ENCODE measurements at regions not wholly inside any gene's neighbourhood (a gene's known extent, or its start where the extent isn't known, plus 50 kb on each side); places are given as distances from the start of the nearest gene placed in this dataset.

DNA sequence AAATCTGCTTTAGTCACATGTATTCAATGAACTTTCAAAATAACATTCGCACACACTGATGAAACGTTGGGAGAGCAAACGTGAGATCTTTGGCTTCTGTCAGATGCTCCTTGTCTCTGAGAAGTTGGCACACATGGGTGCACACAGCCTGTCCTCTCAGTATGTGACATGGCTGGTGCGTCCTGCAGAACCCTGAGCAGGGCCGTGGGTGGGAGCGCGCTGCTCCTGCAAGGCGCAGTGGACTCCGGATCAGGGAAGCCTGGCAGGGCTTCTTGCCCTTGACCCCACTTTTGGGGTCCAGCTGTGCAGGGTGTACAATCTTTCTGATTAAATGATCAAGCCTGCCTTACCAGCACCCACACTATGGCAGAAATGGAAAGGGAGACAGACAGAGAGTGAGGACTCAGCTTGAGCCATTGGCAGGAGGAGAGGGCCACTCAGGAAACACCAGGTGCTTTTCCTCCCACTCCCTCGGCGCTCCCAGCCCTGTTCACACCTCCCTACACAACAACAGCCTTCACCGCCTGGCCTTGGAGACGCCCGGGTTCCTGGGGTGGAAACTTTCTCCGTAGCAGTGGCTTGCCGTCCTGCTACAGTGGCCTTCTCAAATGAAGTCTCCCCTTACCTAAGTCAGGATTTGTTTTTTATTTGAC is 108.4 kb upstream of the SNTG2 start:
- 87% methylated on average over 8 of the region's 16 CpGs for WGBS (ENCODE audit: insufficient coverage)
- Histone ChIP-seq H3K9ac (ENCODE audit: low read length) (no peak overlapping the region), H4K20me1 (ENCODE audit: control insufficient read depth, insufficient read depth, low read length, poor library complexity, severe bottlenecking) (no peaks in the 10 kb centered on the region), H3K36me3 (replicated peaks in 1 of 2; ENCODE audit: control extremely low read depth in 1 of 2, control insufficient read depth in 1 of 2, extremely low read depth in 1 of 2, insufficient read depth in 2 of 2, low read length in 1 of 2) (no peaks in the 10 kb centered on the region), H2AFZ (ENCODE audit: insufficient read depth, low read depth, low read length, poor library complexity, severe bottlenecking) (no peak overlapping the region), H3K4me1 (ENCODE audit: control insufficient read depth in 2 of 2, insufficient read depth in 2 of 2, low read length in 2 of 2) (no peaks in the 10 kb centered on the region), H3K4me3 (ENCODE audit: control extremely low read depth in 1 of 5, extremely low read depth in 1 of 5, insufficient read depth in 1 of 5, low read depth in 2 of 5, low read length in 4 of 5) (no peak overlapping the region), H3K27ac (ENCODE audit: low read length in 2 of 2) (no peak overlapping the region), H3K4me2 (replicated peaks; ENCODE audit: low read depth, low read length, poor library complexity, severe bottlenecking) (no peak overlapping the region), H3K79me2 (ENCODE audit: control insufficient read depth, insufficient read depth, low read length) (no peaks in the 10 kb centered on the region), H3K27me3 (replicated peaks in 1 of 4; ENCODE audit: control extremely low read depth in 1 of 4, control insufficient read depth in 3 of 4, insufficient read depth in 4 of 4, low read length in 3 of 4) (peaks cover 0 to 5% (median 2%) of the 10 kb centered on the region in 4 experiments), H3K9me3 (ENCODE audit: control extremely low read depth in 1 of 3, control insufficient read depth in 2 of 3, insufficient read depth in 1 of 3, low read length in 2 of 3) (peaks cover 0 to 7% (median 0%) of the 10 kb centered on the region in 3 donors)
- Mint-ChIP-seq H3K4me3 (no peak overlapping the region), H3K4me1 (no peaks in the 10 kb centered on the region), H3K27me3 (peaks cover 38% of the 10 kb centered on the region), H3K27ac (no peak overlapping the region), H3K9me3 (ENCODE audit: insufficient read depth) (peaks cover 4% of the 10 kb centered on the region)
- intact Hi-C loops (cut with micrococcal nuclease): no loop called here
- ChIA-PET CTCF (no interaction called here), POLR2A (no interaction called here)
- DNase-seq (no peak), ATAC-seq (ENCODE audit: low read depth) (no peak)
- no peak for TF ChIP-seq EZH2 (IDR thresholded peaks at IDR 0.05; ENCODE audit: borderline replicate concordance, insufficient read depth, low read depth, low read length, poor library complexity, severe bottlenecking)
- TF ChIP-seq, protein P1, sequence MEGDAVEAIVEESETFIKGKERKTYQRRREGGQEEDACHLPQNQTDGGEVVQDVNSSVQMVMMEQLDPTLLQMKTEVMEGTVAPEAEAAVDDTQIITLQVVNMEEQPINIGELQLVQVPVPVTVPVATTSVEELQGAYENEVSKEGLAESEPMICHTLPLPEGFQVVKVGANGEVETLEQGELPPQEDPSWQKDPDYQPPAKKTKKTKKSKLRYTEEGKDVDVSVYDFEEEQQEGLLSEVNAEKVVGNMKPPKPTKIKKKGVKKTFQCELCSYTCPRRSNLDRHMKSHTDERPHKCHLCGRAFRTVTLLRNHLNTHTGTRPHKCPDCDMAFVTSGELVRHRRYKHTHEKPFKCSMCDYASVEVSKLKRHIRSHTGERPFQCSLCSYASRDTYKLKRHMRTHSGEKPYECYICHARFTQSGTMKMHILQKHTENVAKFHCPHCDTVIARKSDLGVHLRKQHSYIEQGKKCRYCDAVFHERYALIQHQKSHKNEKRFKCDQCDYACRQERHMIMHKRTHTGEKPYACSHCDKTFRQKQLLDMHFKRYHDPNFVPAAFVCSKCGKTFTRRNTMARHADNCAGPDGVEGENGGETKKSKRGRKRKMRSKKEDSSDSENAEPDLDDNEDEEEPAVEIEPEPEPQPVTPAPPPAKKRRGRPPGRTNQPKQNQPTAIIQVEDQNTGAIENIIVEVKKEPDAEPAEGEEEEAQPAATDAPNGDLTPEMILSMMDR (IDR thresholded peaks at IDR 0.05): no peak

DNA sequence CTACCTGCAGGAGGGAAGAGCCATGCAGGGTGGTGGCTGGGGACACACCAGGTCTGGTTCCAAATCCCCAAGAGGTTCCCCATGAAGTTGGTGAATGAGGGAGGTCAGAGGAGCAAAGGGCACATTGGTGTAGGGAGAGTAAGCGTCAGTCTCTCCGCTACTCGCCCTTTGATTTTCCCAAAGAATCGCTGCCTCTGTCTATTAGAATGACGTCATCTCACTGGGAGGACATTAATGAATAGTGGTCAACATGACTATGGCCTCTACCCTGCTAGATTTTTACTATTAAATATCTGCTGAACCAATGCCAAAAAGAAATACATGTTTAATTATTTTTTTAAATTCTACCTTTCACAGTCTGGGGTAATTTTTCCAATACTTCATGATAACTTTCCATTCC is 109.6 kb upstream of the SNTG2 start:
- TF ChIP-seq, protein P1 (IDR thresholded peaks at IDR 0.05): no peak
- no peak for TF ChIP-seq EZH2 (IDR thresholded peaks at IDR 0.05; ENCODE audit: borderline replicate concordance, insufficient read depth, low read depth, low read length, poor library complexity, severe bottlenecking)
- Histone ChIP-seq H3K4me2 (replicated peaks; ENCODE audit: low read depth, low read length, poor library complexity, severe bottlenecking) (no peak overlapping the region), H3K4me3 (ENCODE audit: control extremely low read depth in 1 of 5, extremely low read depth in 1 of 5, insufficient read depth in 1 of 5, low read depth in 2 of 5, low read length in 4 of 5) (no peak overlapping the region), H3K4me1 (ENCODE audit: control insufficient read depth in 2 of 2, insufficient read depth in 2 of 2, low read length in 2 of 2) (no peaks in the 10 kb centered on the region), H4K20me1 (ENCODE audit: control insufficient read depth, insufficient read depth, low read length, poor library complexity, severe bottlenecking) (no peaks in the 10 kb centered on the region), H3K9me3 (ENCODE audit: control extremely low read depth in 1 of 3, control insufficient read depth in 2 of 3, insufficient read depth in 1 of 3, low read length in 2 of 3) (peaks cover 0 to 3% (median 0%) of the 10 kb centered on the region in 3 donors), H2AFZ (ENCODE audit: insufficient read depth, low read depth, low read length, poor library complexity, severe bottlenecking) (no peak overlapping the region), H3K79me2 (ENCODE audit: control insufficient read depth, insufficient read depth, low read length) (no peaks in the 10 kb centered on the region), H3K27me3 (replicated peaks in 1 of 4; ENCODE audit: control extremely low read depth in 1 of 4, control insufficient read depth in 3 of 4, insufficient read depth in 4 of 4, low read length in 3 of 4) (peaks cover 0 to 10% (median 2%) of the 10 kb centered on the region in 4 experiments), H3K27ac (ENCODE audit: low read length in 2 of 2) (no peak overlapping the region), H3K36me3 (replicated peaks in 1 of 2; ENCODE audit: control extremely low read depth in 1 of 2, control insufficient read depth in 1 of 2, extremely low read depth in 1 of 2, insufficient read depth in 2 of 2, low read length in 1 of 2) (no peaks in the 10 kb centered on the region), H3K9ac (ENCODE audit: low read length) (no peak overlapping the region)
- Mint-ChIP-seq H3K27me3 (peaks cover 38% of the 10 kb centered on the region), H3K9me3 (ENCODE audit: insufficient read depth) (peaks cover 4% of the 10 kb centered on the region), H3K4me3 (no peak overlapping the region), H3K4me1 (no peaks in the 10 kb centered on the region), H3K27ac (no peak overlapping the region)
- ChIA-PET POLR2A (no interaction called here), CTCF (no interaction called here)
- intact Hi-C loops (cut with micrococcal nuclease): no loop called here
- no peak for ATAC-seq (ENCODE audit: low read depth)
- 88% methylated on average over 3 of the region's 5 CpGs for whole genome bisulfite sequencing (ENCODE audit: insufficient coverage)
- DNase-seq: no peak
